ENCODE measurements at regions not wholly inside any gene's neighbourhood (a gene's known extent, or its start where the extent isn't known, plus 50 kb on each side); places are given as distances from the start of the nearest gene placed in this dataset.

DNA sequence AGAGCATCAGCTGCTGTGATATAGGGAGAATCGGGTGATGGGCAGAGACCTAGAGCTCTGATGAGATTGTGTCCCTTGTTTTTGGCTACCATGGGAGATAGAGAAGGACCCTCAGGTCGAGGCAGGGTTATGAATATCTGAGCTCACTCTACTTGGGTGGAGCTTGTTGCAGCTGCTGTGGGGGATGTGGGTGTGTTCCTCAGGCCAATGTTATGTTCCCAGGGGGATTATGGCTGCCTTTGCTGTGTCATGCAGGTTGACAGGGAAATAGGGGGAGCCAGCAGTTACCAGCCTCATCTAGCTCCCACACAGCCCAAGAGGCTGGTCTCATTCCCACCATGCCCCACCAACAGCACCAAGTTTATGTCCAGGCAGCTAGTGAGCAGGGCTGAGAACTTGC, 131.5 kb downstream of the TRIM42 start:
- DNase-seq (ENCODE audit: low read depth in 4 of 4, low spot score in 3 of 4), result no peak

DNA sequence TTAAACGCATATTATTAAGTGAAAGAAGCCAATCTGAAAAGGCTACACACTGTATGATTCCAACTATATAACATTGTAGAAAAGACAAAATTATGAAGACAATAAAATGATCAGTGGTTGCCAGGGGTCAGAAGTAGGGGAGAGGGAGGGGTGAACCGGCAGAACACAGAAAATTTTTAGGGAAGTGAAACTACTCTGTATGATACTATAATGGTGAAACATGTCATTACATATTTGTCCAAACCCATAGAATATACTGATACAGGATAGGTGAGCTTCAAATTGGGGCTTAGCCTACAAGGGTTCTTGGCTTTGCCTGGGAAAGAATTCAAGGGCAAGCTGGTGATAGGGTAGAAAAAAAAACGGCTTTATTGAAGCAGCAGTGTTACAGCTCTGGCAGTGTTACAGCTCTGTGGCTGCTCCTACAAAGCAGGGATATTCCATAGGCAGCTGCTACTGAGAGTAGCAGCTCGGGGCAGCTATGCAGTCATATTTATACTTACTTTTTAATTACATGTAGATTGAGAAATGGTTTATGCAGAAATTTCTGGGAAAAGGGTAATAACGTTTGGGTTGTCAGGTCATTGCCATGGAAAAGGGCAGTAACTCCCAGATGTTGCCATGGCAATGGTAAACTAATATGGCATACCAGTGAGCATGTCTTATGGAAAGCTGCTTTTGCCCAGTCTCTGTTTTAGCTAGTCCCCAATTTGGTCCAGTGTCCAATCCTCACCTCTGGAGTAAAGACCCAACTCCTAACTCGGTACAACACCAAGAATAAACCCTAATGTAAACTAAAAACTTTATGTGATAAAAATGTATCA, 125.1 kb upstream of the SLC25A36 start:
- no peak for DNase-seq (ENCODE audit: low read depth in 4 of 4, low spot score in 3 of 4)

DNA sequence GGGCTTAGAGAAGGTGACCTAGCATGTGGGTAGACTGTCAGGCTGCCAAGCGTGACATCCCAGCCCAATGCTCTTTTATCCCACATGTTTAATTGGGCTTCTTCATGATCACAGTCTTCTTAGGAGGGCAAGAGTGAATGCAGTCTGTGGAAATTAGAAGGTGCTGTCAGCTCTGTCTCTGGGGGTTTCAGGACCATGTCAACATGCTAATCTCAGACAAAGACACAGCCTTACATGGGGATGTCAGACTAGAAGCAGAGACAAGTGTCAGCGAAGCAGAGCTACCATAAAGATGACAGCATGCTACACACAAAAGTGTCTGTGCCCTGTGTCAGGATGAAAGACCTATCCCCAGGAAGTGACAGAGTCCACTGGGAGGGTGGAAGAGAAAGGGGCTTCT, 120.1 kb upstream of the SLC25A36 start:
- DNase-seq (ENCODE audit: low read depth in 4 of 4, low spot score in 3 of 4), result no peak

- DNase-seq (ENCODE audit: low read depth in 4 of 4, low spot score in 3 of 4), result no peak
Measured at GRCh38 chr3:140822401-140823047, 119.1 kb upstream of the SLC25A36 start.

GRCh38 chr3:140823106-140823505, 118.5 kb upstream of the SLC25A36 start:
- no peak for DNase-seq (ENCODE audit: low read depth in 4 of 4, low spot score in 3 of 4)

GRCh38 chr3:140827894-140828293, 113.7 kb upstream of the SLC25A36 start:
- no peak for DNase-seq (ENCODE audit: low read depth in 4 of 4, low spot score in 3 of 4)

DNA sequence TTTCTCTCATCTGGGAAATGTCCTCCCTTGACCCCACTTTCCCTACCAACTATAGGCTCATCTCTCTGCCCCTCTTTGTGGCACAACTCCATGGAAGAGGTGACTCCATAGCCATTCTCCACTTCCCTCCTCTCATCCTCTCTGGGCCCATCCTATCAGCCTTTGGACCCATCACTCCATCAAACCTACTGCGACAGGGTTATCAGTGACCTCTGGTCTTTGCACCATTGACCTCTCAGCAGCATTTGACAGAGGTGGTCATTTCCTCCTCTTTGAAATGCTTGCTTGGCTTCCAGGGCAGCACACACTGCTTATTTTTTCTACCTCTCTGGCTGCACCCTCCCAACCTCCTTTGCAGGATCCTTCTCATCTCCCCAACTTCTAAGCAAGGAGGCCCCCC, 113.1 kb upstream of the SLC25A36 start:
- no peak for DNase-seq (ENCODE audit: low read depth in 4 of 4, low spot score in 3 of 4)

DNA sequence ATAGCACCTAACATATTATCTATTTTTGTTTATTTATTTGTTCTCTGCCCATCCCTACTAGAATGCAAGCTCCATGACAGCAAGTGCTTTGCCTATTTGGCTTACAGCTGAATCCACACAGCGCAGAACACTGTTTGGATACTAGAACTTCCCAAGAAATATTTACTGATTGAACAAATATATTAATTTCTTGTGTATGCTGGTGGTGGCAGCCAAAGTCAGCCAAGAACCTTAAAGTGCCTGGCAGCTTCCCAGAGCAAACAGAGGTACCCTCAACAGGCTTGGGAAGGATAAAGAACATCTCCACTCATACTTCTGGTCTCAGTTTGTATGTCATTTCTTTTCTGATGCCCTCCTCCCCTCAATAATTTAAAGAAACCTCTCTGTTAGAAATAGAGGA, 111.8 kb upstream of the SLC25A36 start:
- no peak for DNase-seq (ENCODE audit: low read depth in 4 of 4, low spot score in 3 of 4)

- DNase-seq (ENCODE audit: low read depth in 4 of 4, low spot score in 3 of 4), result no peak
Measured at GRCh38 chr3:140830391-140830790, 111.2 kb upstream of the SLC25A36 start.

DNA sequence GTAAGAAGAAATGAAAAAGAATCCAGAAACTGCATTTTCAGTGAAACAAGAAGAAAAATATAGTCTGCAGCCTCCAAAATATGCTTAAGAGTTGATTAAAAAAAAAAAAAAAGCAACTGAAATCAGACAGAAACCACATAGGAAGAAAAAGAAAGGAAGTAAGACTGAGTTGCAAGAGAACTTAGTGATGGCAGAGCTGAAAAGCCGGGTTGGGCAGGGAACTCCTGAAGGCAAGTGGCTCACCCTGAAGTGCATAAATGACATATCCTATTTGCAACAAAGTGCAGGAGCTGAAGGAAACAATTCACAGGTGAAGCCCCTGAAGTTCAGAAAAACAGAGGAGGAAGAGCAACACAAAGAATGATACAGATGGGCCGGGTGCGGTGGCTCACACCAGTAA, 108.8 kb upstream of the SLC25A36 start:
- DNase-seq (ENCODE audit: low read depth in 4 of 4, low spot score in 3 of 4), result no peak

- no peak for DNase-seq (ENCODE audit: low read depth in 4 of 4, low spot score in 3 of 4)
Measured at GRCh38 chr3:140834266-140835037, 107.2 kb upstream of the SLC25A36 start.

GRCh38 chr3:140842984-140843649, 98.5 kb upstream of the SLC25A36 start:
- no peak for DNase-seq (ENCODE audit: low read depth in 4 of 4, low spot score in 3 of 4)

GRCh38 chr3:140843656-140844055, 98.0 kb upstream of the SLC25A36 start:
- no peak for DNase-seq (ENCODE audit: low read depth in 4 of 4, low spot score in 3 of 4)

DNA sequence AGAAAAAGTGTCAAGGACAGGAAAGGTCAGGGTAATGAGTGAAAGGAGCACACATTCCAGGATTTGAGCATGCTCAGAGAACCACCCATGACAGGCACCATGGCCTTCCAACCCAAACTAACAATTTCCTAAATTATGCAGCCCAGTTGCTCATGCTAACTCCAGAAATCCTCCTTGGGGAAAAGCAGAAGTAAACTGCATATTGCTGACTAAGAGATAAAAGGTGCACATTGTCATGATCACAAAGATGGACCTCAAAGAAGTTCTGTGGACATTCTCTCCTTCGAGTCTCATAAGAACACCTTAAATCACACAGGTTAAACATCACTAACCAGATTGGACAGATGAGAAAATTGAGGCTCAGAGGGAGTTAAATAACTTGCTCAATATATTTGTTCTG, 97.6 kb upstream of the SLC25A36 start:
- DNase-seq (ENCODE audit: low read depth in 4 of 4, low spot score in 3 of 4), result no peak

- no peak for DNase-seq (ENCODE audit: low read depth in 4 of 4, low spot score in 3 of 4)
Measured at GRCh38 chr3:140845882-140846281, 95.8 kb upstream of the SLC25A36 start.

DNA sequence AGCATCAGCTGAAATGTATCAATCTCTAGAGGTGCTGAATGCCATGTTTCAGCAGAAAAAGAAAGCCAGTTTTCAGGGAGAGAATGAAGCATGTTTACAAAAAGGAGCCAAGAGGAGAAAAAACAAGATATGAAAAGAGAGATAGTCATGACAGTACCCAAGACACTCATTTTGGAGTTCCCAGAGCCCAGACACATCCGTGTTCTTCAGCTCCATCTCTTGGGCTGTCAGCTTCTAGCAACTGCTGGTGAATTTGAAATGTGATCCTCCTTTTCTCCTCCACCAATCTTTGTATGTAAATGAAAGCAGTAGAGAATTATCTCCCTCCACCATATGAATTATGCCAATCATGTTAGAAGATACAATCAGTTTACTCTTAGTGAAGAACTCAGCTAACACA, 93.0 kb upstream of the SLC25A36 start:
- DNase-seq (ENCODE audit: low read depth in 4 of 4, low spot score in 3 of 4), result no peak

DNA sequence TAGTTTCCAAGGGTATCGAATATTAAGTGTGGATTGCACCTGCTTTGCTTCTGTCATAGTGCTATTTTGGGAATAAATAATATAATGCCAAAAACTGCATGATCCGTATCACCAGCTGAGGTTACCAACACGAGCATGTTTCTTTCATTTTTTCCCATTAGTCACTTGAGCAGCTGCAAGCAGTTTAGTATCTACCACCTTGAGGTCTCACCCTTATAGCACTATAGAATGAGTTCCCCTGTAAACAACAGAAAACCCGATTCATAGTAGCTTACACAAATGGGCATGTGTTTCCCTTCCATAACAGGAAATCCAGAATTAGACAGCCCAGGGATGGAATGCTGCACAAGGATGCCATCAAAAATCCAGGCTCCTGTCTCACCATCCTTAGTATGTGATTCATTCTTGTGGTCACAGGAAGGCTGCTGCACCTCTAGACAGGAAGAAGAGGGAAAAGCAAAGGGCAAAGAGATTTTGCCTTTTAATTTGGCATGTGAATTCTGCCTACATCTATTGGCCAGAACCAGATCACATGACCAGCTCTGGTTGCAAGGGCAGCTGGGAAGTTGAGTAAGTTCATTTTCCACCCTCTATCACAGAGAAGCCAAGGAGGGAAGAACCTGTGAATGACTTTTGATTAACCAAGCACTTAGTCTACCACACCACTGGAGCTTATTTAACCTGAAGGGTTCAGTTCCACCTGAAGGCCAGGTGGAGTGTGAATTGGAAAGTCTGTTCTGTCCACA, 91.3 kb upstream of the SLC25A36 start:
- DNase-seq (ENCODE audit: low read depth in 4 of 4, low spot score in 3 of 4), result no peak

GRCh38 chr3:140854961-140855360, 86.7 kb upstream of the SLC25A36 start:
- DNase-seq (ENCODE audit: low read depth in 4 of 4, low spot score in 3 of 4), result no peak

GRCh38 chr3:140856905-140857304, 84.7 kb upstream of the SLC25A36 start:
- no peak for DNase-seq (ENCODE audit: low read depth in 4 of 4, low spot score in 3 of 4)

DNA sequence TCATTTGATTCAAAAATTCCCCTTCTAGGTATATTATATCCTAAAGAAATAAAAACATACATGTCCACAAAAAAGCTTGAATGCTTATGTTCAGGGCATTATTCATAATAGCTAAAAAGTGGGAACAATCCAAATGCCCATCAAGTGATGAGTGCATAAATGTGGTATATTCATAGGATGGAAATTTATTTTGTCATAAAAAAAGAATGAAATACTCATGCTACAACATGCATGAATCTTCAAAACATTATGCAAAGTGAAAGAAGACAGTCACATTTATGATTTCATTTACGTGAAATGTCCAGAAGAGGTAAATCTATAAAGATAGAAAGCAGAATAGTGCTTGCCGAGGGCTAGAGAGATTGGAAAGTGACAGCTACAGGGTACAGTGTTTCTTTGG, 83.6 kb upstream of the SLC25A36 start:
- DNase-seq (ENCODE audit: low read depth in 4 of 4, low spot score in 3 of 4), result no peak
